PC-3 (cell line): ENCODE measurements at regions not wholly inside any gene's neighbourhood (a gene's known extent, or its start where the extent isn't known, plus 50 kb on each side); places are given as distances from the start of the nearest gene placed in this dataset.

Experiments used
- ATAC-seq: fragments of 200-7000 bp; cut with Tn5 transposase; 2 replicates; pipeline ENCODE4 v1.9.1; 2020; ENCODE audit warnings: mild to moderate bottlenecking, moderate library complexity
- BruUV-seq: library from RNA; stranded (reverse); fragments of 400-500 nt; replicated peaks from 2 replicates; lab custom pipeline; 2021; lab: Mats Ljungman, UMichigan
- CTCF ChIA-PET: fragments of 300-600 bp; sonication (Branson Sonifier 250); formaldehyde crosslinking; loops from one replicate; lab custom pipeline; 2022; ENCODE audit warnings: antibody characterized with exemption; lab: Charles Lee
- POLR2A ChIA-PET: fragments of 300-600 bp; sonication (Branson Sonifier 250); formaldehyde crosslinking; loops from one replicate; lab custom pipeline; 2022; ENCODE audit warnings: antibody characterized with exemption; ENCODE audit not compliant: unreplicated experiment; lab: Charles Lee
- DNase-seq: peaks from one replicate; pipeline ENCODE4 v3.0.0-alpha.2; 2015
- H2AFZ ChIP-seq: fragments of 300-600 bp; sonication (generic); 2 replicates; pipeline ENCODE4 v1.6.0; 2016; ENCODE audit warnings: antibody characterized with exemption, low read length
- H3F3A ChIP-seq: fragments of 300-600 bp; sonication (generic); one replicate; pipeline ENCODE4 v1.6.0; 2017; ENCODE audit warnings: antibody characterized with exemption, low read length, control low read depth, mild to moderate bottlenecking; ENCODE audit not compliant: unreplicated experiment
- H3K27ac ChIP-seq: fragments of 300-600 bp; sonication (generic); 2 replicates; pipeline ENCODE4 v1.5.1; 2016; ENCODE audit warnings: mild to moderate bottlenecking, low read length
- H3K27me3 ChIP-seq: fragments of 300-600 bp; sonication (generic); 2 replicates; pipeline ENCODE4 v1.6.1; 2016; ENCODE audit warnings: low read length, mixed read lengths
- H3K36me3 ChIP-seq: fragments of 300-600 bp; sonication (generic); 2 replicates; pipeline ENCODE4 v1.6.1; 2016; ENCODE audit warnings: low read depth, mixed run types, low read length, mixed read lengths
- H3K4me1 ChIP-seq: fragments of 300-600 bp; sonication (generic); 2 replicates; pipeline ENCODE4 v1.5.1; 2016; ENCODE audit warnings: low read length; ENCODE audit not compliant: insufficient read depth
- H3K4me2 ChIP-seq: fragments of 300-600 bp; sonication (generic); 2 replicates; pipeline ENCODE4 v1.6.0; 2016; ENCODE audit warnings: low read length
- H3K4me3 ChIP-seq: fragments of 300-600 bp; sonication (generic); 2 replicates; pipeline ENCODE4 v1.5.1; 2016; ENCODE audit warnings: mild to moderate bottlenecking, low read length, mixed read lengths
- H3K79me2 ChIP-seq: fragments of 300-600 bp; sonication (generic); 2 replicates; pipeline ENCODE4 v1.6.1; 2017; ENCODE audit warnings: low read length, mixed read lengths
- H3K9ac ChIP-seq: fragments of 300-600 bp; sonication (generic); 2 replicates; pipeline ENCODE4 v1.6.0; 2016; ENCODE audit warnings: mild to moderate bottlenecking, low read length
- H3K9me2 ChIP-seq: fragments of 300-600 bp; sonication (generic); replicated peaks from 2 replicates; pipeline ENCODE4 v1.6.1; 2016; ENCODE audit warnings: mixed run types, low read length, mixed read lengths
- H3K9me3 ChIP-seq: fragments of 300-600 bp; sonication (generic); 2 replicates; pipeline ENCODE4 v1.6.1; 2016; ENCODE audit warnings: low read length, mixed read lengths
- H4K20me1 ChIP-seq: fragments of 300-600 bp; sonication (generic); 2 replicates; pipeline ENCODE4 v1.6.1; 2016; ENCODE audit warnings: low read length, mixed read lengths
- EZH2 ChIP-seq: fragments of 300-600 bp; sonication (generic); IDR thresholded peaks from one replicate; pipeline ENCODE4 v1.6.1; 2017; ENCODE audit warnings: antibody characterized with exemption, mild to moderate bottlenecking, low read length; ENCODE audit not compliant: unreplicated experiment
- EZH2phosphoT487 ChIP-seq: fragments of 300-600 bp; sonication (generic); IDR thresholded peaks from 2 replicates; pipeline ENCODE4 v1.6.1; 2018; ENCODE audit warnings: mild to moderate bottlenecking, antibody characterized with exemption, low read length, borderline replicate concordance
- intact Hi-C: fragments of 100-400 bp; cut with micrococcal nuclease; formaldehyde crosslinking; loops from 2 replicates; pipeline ENCODE4 v1.9.0; 2023
- TF ChIP-seq, protein P1 (sequence below): fragments of 300-600 bp; sonication (generic); conservative IDR thresholded peaks from 2 replicates; pipeline ENCODE4 v1.5.1; 2017; ENCODE audit warnings: antibody characterized with exemption, low read depth, mild to moderate bottlenecking, low read length

- no peak overlapping the region for H3K9ac ChIP-seq
- H3K27ac ChIP-seq: no peak overlapping the region
- no peak overlapping the region for H2AFZ ChIP-seq
- H3K9me3 ChIP-seq: no peaks in the 10 kb centered on the region
- no peak for TF ChIP-seq EZH2
- TF ChIP-seq, protein P1, sequence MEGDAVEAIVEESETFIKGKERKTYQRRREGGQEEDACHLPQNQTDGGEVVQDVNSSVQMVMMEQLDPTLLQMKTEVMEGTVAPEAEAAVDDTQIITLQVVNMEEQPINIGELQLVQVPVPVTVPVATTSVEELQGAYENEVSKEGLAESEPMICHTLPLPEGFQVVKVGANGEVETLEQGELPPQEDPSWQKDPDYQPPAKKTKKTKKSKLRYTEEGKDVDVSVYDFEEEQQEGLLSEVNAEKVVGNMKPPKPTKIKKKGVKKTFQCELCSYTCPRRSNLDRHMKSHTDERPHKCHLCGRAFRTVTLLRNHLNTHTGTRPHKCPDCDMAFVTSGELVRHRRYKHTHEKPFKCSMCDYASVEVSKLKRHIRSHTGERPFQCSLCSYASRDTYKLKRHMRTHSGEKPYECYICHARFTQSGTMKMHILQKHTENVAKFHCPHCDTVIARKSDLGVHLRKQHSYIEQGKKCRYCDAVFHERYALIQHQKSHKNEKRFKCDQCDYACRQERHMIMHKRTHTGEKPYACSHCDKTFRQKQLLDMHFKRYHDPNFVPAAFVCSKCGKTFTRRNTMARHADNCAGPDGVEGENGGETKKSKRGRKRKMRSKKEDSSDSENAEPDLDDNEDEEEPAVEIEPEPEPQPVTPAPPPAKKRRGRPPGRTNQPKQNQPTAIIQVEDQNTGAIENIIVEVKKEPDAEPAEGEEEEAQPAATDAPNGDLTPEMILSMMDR: no peak
- TF ChIP-seq EZH2phosphoT487: no peak
- ATAC-seq (no peak), DNase-seq (no peak)
- no peaks in the 10 kb centered on the region for H3F3A ChIP-seq
- H3K4me3 ChIP-seq: no peak overlapping the region
- no peaks in the 10 kb centered on the region for H4K20me1 ChIP-seq
- H3K79me2 ChIP-seq: no peaks in the 10 kb centered on the region
- ChIA-PET POLR2A (no interaction called here), CTCF (no interaction called here)
- no peaks in the 10 kb centered on the region for H3K27me3 ChIP-seq
- H3K4me1 ChIP-seq: peaks cover 9% of the 10 kb centered on the region; the same call in 1 of the 2 replicates
- intact Hi-C loops: no loop called here
- no peaks in the 10 kb centered on the region for H3K9me2 ChIP-seq
- H3K4me2 ChIP-seq: no peak overlapping the region
- H3K36me3 ChIP-seq: no peaks in the 10 kb centered on the region
- no TSS peak for BruUV-seq
Observed at GRCh38 chr2:41199334-41199733, 747.4 kb upstream of the SLC8A1 start.

DNA sequence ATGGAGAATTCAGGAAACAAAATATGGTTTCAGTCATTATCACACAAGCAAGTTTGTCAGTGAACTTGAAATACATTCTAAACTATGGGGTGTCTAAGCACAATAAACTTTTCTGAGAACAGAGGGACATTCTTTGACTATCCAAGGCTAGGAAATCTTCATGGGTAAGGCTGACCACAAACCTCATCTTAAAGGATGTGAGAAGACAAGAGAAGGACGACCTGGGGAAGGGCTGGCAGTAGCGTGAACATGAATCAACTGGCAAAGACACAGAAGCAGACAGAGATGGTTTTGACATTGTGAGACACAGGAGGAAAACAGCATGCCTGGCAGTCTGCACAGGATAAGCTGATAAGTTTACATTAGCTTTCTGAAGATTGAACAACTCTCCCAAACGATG is 752.4 kb upstream of the SLC8A1 start:
- 0 out of 2 replicates have a peak overlapping the region, but pooled peaks have one; percentile 11 for H3K9ac ChIP-seq
- ATAC-seq (peak; percentile 91), DNase-seq (peak; percentile 71)
- peak overlapping the region; percentile 77 for H3K27ac ChIP-seq
- no peaks in the 10 kb centered on the region for H3K79me2 ChIP-seq
- ChIA-PET POLR2A (no interaction called here), CTCF (no interaction called here)
- BruUV-seq: no TSS peak
- no peaks in the 10 kb centered on the region for H3K36me3 ChIP-seq
- no peaks in the 10 kb centered on the region for H3K9me3 ChIP-seq
- H4K20me1 ChIP-seq: no peaks in the 10 kb centered on the region
- no peaks in the 10 kb centered on the region for H3F3A ChIP-seq
- intact Hi-C loops: loop anchor here (1.0 to 10.0 kb wide), 4 partner anchors 62 to 330 kb away; no protein-coding TSS in a partner anchor
- H3K4me1 ChIP-seq: peaks cover 31% of the 10 kb centered on the region
- no peak overlapping the region for H3K4me3 ChIP-seq
- peak overlapping the region; percentile 16 for H3K4me2 ChIP-seq
- H2AFZ ChIP-seq: 0 out of 2 replicates have a peak overlapping the region, but pooled peaks have one; percentile 1
- H3K9me2 ChIP-seq: no peaks in the 10 kb centered on the region
- H3K27me3 ChIP-seq: no peaks in the 10 kb centered on the region
- TF ChIP-seq, protein P1: no peak
- no peak for TF ChIP-seq EZH2phosphoT487
- TF ChIP-seq EZH2: no peak

- TF ChIP-seq EZH2: no peak
- TF ChIP-seq, protein P1: no peak
- H3K36me3 ChIP-seq: no peaks in the 10 kb centered on the region
- ChIA-PET CTCF (no interaction called here), POLR2A (no interaction called here)
- no TSS peak for BruUV-seq
- H2AFZ ChIP-seq: no peak overlapping the region
- no peaks in the 10 kb centered on the region for H4K20me1 ChIP-seq
- H3K9me3 ChIP-seq: no peaks in the 10 kb centered on the region
- H3K4me3 ChIP-seq: no peak overlapping the region
- H3K9me2 ChIP-seq: no peaks in the 10 kb centered on the region
- H3K4me2 ChIP-seq: no peak overlapping the region
- no peaks in the 10 kb centered on the region for H3K79me2 ChIP-seq
- no peak for DNase-seq
- no peak for ATAC-seq
- H3F3A ChIP-seq: no peaks in the 10 kb centered on the region
- H3K27ac ChIP-seq: no peak overlapping the region
- intact Hi-C loops: loop anchor here (2.0 to 10.0 kb wide), 2 partner anchors 251 to 331 kb away; no protein-coding TSS in a partner anchor
- no peaks in the 10 kb centered on the region for H3K27me3 ChIP-seq
- H3K9ac ChIP-seq: no peak overlapping the region
- peaks cover 31% of the 10 kb centered on the region for H3K4me1 ChIP-seq
Observed at GRCh38 chr2:41206004-41206403, 754.1 kb upstream of the SLC8A1 start.
